Neural cell (in vitro differentiated cells): ENCODE measurements at regions not wholly inside any gene's neighbourhood (a gene's known extent, or its start where the extent isn't known, plus 50 kb on each side); places are given as distances from the start of the nearest gene placed in this dataset.

Source experiments
- CTCF ChIP-seq: fragments of 450-650 bp; IDR thresholded peaks from 2 replicates; pipeline ENCODE4 v1.5.1; 2014; ENCODE audit warnings: antibody characterized with exemption, mild to moderate bottlenecking, moderate library complexity; ENCODE audit not compliant: poor library complexity, severe bottlenecking
- EP300 ChIP-seq: fragments of 450-650 bp; conservative IDR thresholded peaks from 2 replicates; pipeline ENCODE4 v1.6.1; 2014; ENCODE audit warnings: antibody characterized with exemption, mild to moderate bottlenecking, moderate library complexity; ENCODE audit not compliant: poor library complexity, severe bottlenecking
- POLR2AphosphoS5 ChIP-seq: IDR thresholded peaks from 2 replicates; pipeline ENCODE4 v1.6.1; 2012
- RAD21 ChIP-seq: fragments of 450-650 bp; conservative IDR thresholded peaks from 2 replicates; pipeline ENCODE4 v1.6.1; 2014; ENCODE audit warnings: antibody characterized with exemption, mild to moderate bottlenecking, moderate library complexity
- TAF1 ChIP-seq: IDR thresholded peaks from 2 replicates; pipeline ENCODE4 v1.6.1; 2012; ENCODE audit warnings: low read depth

DNA sequence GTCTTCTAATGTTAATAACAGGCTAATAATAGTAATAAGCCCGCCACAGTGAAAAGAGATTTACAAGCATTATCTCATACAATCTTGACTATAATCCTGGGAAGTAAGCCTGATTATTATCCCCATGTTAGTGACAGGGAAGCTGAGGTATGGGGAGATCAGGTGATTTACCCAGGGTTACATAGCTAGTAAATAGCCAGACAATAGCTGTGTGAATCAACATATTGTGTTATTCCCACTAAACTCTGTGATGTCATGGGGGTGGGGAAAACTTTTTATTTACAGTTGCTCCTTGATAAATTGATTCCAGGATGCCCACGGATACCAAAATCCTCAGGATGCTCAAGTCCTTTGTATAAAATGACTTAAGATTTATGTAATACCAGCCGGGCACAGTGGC, 181.9 kb downstream of the LMO4 start:
- TF ChIP-seq POLR2AphosphoS5 (no peak), RAD21 (no peak), CTCF (no peak), EP300 (no peak), TAF1 (no peak)
